ENCODE measurements at regions not wholly inside any gene's neighbourhood (a gene's known extent, or its start where the extent isn't known, plus 50 kb on each side); places are given as distances from the start of the nearest gene placed in this dataset.
"Not testable (repeated sequence)": the region's sequence is repeated elsewhere in the genome, so short reads cannot be mapped to it uniquely, and the experiment has no call there.

DNA sequence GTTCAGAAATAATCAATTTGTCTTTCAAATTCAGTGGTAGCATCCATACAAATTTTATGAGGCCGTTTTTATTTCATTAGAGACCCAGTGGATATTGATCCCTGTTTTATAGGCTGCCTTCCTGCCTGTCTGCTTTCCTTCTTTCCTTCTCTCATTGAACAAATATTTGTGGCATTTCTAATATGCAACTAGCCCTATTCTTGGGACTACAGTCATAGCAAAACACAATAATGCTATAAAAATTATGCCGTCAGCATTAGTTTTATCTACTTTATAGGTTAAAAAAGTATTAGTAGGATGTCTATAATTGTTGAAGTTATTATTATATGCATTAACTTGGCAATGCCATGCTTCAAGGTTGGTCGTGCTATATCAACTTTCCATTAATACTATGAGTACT is 2037.8 kb upstream of the LRRTM1 start:
- DNase-seq (ENCODE audit: low spot score), result no peak
- intact Hi-C loops (cut with DNase I), result no loop called here

DNA sequence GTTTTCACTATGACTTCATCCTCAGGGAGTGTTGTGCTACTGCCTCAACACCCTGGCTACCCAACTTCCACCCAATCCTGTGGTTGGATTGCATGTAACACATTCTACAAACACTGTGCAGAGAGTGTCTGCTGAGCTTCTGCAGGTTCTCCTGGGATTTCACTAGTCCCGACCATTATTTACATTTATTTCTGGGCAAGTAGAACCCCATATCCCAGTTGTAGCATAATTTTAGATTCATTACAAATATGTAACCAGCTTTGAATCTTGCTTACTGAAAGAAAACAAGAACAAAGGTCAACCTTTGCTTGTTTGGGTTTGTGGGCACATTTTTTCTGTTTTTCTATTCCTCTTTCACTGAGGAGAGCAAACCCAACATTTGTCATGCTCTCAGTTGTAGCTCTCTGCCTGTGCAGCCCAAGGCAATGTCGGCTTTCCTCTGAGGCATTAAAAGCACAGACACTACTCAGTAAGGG is 2036.1 kb upstream of the LRRTM1 start:
- no peak for DNase-seq (ENCODE audit: low spot score)
- intact Hi-C loops (cut with DNase I), result no loop called here

DNA sequence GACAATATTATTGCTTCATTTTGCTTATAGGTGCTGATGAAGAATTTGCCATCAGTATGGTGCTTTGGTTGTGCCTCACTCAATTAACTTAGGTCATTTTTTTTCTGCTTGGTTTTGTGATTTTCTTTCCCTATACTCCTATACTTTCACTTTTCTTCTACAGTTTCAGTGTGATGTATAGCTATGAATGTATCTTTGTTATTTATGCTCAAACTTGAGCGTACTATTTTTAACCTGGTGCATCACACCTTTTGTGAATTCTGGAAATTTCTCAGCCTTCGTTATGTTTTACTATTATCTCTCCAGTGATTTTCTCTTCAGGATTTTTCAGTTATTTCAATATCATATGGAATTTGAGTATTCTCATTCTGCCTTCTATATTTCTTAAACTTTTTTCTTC is 2035.3 kb upstream of the LRRTM1 start:
- intact Hi-C loops (cut with DNase I), result no loop called here
- no peak for DNase-seq (ENCODE audit: low spot score)

DNA sequence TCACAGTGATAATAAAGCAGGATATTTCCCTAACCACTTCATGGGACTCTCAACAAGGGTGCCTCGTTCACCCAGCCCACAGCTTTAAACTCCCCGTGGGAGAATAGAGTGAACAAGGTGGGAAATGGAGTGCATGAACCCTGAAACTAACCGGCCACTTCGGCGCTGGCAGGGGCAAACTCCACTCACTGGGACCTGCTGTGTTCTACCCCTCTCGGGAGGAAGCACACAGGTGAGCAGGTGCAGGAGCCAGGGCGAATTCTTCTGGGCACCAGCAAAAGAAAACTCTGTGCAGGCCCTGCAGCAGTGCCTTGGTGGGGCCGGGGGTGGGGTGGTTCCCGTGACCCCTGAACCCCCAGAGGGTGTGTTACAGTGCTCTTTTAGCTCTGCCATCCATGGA is 2029.1 kb upstream of the LRRTM1 start:
- intact Hi-C loops (cut with DNase I), result no loop called here

DNA sequence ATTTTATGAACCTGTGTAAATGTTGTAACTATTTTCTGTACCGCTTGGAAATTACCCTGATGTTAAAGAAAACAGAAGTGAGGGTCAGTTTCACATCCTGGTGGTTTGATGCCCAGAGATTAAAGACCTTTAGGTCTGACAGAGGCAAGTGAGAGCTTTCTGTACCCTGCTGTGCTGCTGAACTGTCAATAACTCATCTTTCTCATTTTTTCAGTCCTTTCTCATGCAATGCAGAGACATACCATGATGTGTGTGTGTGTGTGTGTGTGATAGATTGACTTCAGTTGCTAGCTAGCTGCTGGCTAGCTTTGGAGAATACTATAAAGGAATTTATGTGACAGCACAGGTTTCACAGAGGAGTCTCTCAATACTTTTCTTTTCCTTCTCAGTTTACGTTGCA is 2025.6 kb upstream of the LRRTM1 start:
- intact Hi-C loops (cut with DNase I), result no loop called here
- no peak for DNase-seq (ENCODE audit: low spot score)

More for the DNA sequence above, 2029.1 kb upstream of the LRRTM1 start:
- no peak for DNase-seq (ENCODE audit: low spot score)

DNA sequence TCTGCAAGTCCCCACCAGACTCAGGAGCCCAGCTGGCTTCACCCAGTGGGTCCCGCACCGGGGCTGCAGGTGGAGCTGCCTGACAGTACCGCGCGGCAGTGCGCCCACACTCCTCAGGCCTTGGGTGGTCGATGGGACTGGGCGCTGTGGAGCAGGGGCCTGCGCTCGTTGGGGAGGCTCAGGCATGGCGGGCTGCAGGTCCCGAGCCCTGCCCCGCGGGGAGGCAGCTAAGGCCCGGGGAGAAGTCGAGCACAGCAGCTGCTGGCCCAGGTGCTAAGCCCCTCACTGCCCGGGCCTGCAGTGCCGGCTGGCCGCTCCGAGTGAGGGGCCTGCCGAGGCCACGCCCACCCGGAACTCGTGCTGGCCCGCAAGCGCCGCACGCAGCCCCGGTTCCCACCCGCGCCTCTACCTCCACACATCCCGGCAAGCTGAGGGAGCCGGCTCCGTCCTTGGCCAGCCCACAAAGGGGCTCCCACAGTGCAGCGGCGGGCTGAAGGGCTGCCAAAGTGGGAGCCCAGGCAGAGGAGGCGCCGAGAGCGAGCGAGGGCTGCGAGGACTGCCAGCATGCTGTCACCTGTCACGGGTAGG is 2021.7 kb upstream of the LRRTM1 start:
- intact Hi-C loops (cut with DNase I); DNase-seq (ENCODE audit: low spot score): not testable (repeated sequence)

DNA sequence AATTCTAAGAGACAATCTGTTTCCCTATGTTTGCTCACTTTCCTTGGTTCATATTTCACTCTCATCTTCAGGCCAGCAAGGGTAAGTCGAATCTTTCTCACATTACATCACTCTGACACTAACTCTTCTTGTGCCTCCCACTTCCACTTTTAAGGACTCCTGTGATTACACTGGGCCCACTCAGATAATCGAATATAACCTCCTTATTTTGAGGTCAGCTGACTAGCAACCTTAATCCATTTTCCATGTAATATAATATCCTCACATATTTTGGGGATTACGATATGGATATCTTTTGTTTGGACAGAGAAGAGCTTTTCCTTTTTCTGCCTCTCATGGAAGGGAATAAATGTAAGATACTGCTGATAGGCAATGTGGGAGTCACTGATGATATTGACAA is 2015.7 kb upstream of the LRRTM1 start:
- intact Hi-C loops (cut with DNase I), result no loop called here
- no peak for DNase-seq (ENCODE audit: low spot score)

DNA sequence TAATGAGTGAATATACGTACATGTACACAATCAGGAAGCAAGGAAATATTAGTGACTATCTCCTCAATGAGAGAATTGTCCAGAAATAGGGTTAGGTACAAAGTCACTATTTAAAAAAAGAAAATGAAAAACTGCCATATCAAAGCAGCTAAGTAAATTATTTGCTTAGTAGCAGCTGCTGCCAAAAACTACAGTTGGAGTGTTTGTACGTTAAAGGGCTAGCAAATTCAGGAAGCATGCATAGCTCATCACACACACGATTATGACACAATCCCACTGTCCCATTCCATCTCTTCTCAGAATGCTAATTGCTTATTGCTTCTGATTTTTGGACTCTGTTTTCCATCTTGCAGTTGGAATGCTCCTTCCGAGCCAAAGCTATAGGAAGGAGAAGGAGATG is 2012.5 kb upstream of the LRRTM1 start:
- no peak for DNase-seq (ENCODE audit: low spot score)
- intact Hi-C loops (cut with DNase I), result no loop called here

DNA sequence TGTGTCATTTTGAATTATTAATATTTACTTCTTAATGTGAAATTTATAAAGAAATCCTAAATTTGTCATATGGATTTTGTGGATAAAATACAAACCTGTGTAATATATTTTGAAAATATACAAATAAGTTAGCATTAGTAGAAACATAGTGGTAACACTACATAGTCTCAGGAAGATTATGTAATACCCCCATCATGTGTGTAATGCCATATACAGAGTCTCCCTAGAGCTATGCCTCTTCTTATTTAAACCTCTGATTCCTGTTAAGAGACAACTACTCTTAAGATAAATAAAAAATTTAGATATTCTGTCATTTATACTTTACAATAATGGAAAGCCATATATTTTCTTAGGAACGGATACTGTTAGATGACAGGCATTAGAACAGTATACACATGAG is 2012.0 kb upstream of the LRRTM1 start:
- intact Hi-C loops (cut with DNase I), result no loop called here
- no peak for DNase-seq (ENCODE audit: low spot score)

DNA sequence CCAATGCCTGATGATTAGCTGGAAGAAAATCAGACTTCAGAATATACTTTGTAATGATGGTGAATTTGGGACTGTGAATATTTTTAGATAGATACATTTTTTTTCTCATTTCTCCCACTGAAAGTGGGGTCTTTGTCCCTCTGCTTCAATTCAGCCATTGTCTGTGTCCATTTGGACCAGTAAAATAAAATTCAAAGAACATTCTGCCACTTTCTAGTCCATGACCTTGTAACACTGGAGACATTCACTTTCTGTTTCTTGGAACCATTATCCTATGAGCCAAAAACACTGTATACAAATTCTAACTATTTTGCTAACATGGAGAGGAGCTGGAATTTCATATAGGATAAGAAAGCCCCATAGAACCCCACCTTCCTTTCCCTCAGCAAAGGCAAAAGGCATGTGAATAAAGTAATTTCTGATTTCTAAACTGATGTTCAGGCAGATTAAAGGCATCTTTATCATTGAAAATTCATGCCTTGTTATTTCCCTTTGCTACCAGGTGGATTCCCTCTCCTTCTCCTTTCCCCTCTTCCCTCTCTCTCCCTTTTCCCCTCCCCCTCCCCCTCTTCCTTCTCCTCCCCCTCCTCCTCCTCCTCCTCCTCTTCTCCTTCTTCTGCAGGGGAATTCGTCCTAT is 2010.4 kb upstream of the LRRTM1 start:
- intact Hi-C loops (cut with DNase I), result no loop called here
- no peak for DNase-seq (ENCODE audit: low spot score)

DNA sequence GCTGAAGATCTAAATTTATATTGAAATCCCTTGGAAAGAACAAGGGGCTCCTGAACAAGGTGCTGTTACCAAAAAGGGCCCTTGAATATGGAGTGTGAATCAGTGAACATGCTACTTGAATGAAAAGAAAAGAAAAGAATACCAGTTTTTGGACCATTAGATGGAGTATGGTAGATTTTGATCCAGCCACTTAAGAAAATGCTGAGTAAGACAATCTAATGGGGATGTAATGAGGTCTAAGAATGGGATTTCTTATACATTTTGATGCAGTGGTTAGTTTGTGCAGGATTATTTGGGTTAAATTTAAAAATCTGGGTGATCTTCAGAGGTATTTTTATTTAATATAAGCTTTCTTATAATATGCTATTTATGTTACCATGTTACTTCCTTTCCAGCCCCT is 2003.0 kb upstream of the LRRTM1 start:
- DNase-seq (ENCODE audit: low spot score), result no peak
- intact Hi-C loops (cut with DNase I), result no loop called here

DNA sequence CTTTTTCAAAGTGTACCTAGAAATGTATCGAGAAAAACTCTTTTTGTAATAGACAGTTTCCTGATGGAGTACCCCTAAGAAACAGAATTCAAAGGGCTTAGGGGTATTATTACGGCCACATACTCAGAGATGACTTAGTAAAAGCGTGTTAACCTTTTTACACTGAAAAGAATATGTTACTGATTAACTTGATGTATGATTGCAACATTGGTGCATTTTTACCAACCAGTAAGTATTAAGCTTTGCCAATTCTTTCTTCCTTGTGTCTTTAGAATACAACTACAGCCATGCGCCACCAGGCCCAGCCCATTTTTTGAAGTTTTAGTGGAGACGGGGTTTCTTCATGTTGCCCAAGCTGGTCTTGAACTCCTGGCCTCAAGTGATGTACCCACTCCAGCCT is 1997.0 kb upstream of the LRRTM1 start:
- intact Hi-C loops (cut with DNase I), result no loop called here

DNA sequence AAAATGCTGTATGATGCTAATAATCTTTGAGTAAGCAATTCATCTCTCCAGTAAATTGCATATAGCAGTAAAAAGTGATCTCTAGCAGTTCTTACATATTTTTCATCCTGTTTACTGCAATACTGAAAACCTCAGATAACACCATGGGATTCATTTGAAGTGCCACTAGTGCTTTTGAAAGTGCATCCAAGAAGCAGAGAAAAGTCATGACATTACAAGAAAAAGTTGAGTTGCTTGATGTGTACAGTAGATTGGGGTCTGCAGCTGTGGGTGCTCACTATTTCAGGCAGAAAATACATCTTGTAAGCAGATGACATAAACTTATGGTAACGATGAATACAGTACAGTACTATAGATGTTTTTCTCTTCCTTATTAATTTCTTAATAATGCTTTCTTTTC is 1984.9 kb upstream of the LRRTM1 start:
- intact Hi-C loops (cut with DNase I), result no loop called here
- no peak for DNase-seq (ENCODE audit: low spot score)

More for the DNA sequence above, 1997.0 kb upstream of the LRRTM1 start:
- DNase-seq (ENCODE audit: low spot score), result no peak

DNA sequence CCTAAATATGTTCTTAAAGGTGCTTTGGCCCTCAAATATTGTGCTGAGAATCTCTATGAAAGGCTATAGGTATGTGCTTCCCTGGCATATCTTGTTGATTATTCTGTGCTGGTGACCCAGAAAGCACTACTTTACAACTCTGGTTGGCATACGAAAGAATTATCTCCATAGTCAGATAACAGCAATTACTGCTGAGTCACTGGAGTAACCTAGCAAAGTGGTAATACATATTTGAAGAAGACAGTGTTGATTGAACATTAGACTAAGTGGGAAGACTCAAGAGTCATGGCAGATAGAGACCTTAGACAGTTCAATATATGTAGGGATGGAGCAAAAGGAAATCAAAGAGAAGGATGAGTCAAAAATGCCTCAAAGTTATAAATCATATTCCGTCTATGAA is 1978.5 kb upstream of the LRRTM1 start:
- intact Hi-C loops (cut with DNase I), result no loop called here
- no peak for DNase-seq (ENCODE audit: low spot score)

DNA sequence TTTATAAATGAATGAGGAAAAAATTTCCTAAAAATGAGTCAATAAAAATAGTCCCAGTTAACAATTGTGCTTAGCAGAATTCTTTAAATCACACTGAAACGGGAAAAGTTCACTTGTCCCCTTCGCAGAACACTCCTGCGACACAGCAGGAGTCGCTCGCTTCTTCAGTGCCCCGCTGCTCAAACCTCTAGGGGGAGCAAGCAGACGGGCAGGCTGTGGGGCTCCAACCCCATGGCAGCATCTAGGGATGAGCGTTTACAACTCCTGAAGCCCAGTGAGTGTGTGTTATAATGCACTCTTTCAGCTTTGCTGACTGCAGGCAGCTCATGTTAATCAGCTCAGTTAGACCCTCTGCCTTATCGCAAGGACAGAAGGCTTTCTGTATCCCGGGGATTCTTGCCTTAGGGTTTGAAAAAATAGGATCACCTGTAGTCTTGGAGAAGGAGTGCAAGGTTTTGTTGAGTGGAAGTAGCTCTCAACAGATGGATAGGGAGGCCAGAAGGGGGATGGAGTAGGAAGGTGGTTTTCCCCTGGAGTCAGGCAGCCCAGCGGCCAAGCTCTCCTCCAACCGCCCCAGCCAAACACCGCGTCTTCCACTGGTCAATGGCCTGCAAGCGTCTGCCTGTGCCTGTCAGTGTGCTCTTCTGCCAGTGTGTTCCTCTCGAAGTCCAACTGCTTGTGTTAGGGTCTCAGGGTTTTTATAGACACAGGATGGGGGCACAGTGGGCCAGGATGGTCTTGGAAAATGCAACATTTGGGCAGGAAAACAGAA is 1977.7 kb upstream of the LRRTM1 start:
- no peak for DNase-seq (ENCODE audit: low spot score)
- intact Hi-C loops (cut with DNase I), result no loop called here

DNA sequence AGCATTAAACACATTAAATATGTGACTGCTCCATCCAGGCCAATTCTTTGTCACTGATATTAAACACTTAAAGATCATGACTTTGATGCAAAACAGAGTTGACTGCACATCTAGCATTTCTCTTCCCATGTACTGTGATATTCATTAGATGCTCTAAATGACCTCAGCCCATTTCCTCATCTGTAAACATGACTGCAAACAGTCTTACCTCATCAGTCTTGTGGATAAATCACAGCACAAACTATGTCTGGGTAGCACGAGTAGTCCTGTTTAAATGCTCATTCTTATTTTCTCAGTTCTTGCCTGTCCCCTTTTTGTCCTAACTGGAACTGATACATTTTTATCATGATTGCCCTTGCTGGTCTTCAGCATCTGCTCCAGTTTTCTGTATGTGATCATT is 1974.8 kb upstream of the LRRTM1 start:
- intact Hi-C loops (cut with DNase I), result no loop called here
- DNase-seq (ENCODE audit: low spot score), result no peak

DNA sequence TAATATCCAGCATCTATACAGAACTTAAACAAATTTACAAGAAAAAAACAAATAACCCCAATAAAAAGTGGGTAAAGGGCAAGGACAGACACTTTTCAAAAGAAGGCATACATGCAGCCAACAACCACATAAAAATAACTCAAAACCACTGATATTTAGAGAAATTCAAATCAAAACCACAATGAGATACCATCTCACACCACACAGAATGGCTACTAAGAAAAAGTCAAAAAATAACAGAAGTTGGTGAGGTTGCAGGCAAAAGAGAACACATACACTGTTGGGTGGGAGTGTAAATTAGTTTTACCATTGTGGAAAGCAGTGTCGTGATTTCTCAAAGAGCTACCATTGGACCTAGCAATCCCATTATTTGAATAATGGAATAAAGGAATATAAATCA is 1973.9 kb upstream of the LRRTM1 start:
- DNase-seq (ENCODE audit: low spot score), result no peak

DNA sequence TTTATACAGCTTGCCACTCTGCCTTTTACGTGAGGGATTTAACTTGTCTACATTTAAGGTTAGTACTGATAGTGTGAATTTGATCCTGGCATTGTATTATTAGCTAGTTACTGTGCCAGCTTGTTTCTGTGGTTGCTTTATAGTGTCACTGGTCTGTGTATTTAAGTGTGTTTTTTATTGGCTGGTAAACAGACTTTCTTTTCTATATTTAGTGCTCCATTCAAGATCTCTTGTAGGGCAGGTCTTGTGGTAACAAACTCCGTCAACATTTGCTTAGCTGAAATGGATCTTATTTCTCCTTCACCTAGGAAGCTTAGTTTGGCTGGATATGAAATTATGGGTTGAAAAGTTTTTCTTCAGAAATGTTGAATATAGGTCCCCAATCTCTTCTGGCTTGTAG is 1971.0 kb upstream of the LRRTM1 start:
- intact Hi-C loops (cut with DNase I), result no loop called here
- no peak for DNase-seq (ENCODE audit: low spot score)

More for the DNA sequence above, 1973.9 kb upstream of the LRRTM1 start:
- intact Hi-C loops (cut with DNase I), result no loop called here

DNA sequence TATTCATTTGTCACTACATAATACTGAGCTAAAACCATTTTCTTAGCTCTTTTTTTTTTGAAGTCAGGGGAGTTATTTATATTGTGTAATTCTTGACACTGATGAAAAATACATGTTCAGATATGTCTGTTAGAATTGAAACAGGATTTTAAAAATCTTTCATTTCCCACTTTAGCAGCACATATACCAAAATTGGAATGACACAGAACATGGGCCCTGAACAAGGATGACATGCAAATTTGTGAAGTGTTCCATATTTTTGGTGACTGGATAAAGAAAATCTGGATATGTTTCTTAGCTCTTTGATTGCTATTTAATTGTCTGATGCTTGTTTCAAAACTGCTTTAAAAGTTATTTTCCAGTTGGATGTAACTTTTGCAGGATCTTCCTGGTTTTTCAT is 1963.9 kb upstream of the LRRTM1 start:
- DNase-seq (ENCODE audit: low spot score), result no peak
- intact Hi-C loops (cut with DNase I), result no loop called here

DNA sequence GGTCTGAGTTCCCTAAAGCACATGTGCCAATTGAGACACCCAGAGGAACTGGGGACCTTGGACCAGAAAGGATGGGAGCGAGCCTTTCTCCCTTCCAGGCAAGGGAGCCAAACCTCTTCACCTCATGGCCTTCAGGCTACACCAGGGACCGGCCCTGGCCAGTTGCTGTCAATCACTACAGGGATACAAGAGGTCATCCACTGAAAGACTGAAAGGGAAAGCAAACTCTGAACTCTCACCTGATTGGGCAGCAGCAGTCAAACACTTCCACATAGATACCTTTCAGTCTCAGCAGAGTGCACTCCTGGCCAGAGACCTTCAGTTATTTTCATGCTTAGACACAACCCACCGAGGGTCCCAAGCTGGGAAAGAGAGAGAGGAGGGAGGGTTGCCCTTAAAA is 1956.0 kb upstream of the LRRTM1 start:
- intact Hi-C loops (cut with DNase I), result no loop called here
- DNase-seq (ENCODE audit: low spot score), result no peak

DNA sequence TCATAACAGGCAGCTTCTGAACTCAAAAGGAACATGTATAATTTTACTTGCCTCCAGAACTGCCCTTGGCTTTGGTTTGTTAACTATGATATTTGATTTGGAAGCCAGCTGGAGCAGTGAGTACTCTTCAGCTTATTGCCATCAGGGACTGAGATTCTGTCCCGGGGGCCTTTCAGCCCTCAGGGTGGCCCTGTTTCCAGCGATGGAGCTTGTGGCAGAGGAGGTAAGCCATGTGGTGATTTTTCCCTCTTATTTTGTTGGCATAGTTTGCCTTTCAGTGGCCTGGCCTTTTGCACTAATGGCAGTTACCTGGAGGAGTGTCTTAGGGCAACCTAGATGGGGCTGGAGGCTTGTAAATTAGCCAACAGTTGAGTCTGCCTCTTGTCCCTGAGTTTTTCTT is 1955.0 kb upstream of the LRRTM1 start:
- DNase-seq (ENCODE audit: low spot score), result no peak
- intact Hi-C loops (cut with DNase I), result no loop called here
